ENCODE measurements at regions not wholly inside any gene's neighbourhood (a gene's known extent, or its start where the extent isn't known, plus 50 kb on each side); places are given as distances from the start of the nearest gene placed in this dataset.
A peak's percentile ranks its signal among the peaks of the same experiment; 100 is the strongest.

DNA sequence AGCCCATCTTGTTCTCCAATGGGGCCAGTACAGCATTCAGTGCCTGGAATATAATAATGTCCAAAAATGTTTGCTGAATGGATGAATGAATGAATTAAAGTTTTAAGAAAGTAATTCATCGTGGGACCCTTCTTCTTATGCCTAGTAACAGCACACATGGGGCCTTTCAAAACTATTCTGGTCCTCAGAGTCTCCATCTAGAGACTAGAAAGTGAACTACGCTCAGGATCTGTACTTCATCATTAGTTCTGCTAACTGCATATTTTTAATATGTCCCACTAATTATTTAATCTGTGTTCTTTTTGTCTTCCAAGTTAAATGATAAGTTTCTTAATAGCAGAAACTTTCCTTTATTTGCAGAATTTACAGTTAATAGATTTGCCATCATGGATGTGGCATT, 172.5 kb downstream of the SMAD2 start:
- in situ Hi-C loops (cut with MboI; ENCODE audit: low sequenced_read_pairs) = no loop called here
- peak; percentile 63; the same call in 1 of the 2 replicates for ATAC-seq (ENCODE audit: low read depth)
- H3K9ac ChIP-seq (ENCODE audit: low read depth, low read length) = no peak overlapping the region

More for the DNA sequence above, 172.5 kb downstream of the SMAD2 start:
- no peak overlapping the region for H4K5ac ChIP-seq (ENCODE audit: low read depth, low read length)
- H3K4me2 ChIP-seq (ENCODE audit: low read depth, low read length) = no peak overlapping the region
- no peak overlapping the region for H3K23ac ChIP-seq (ENCODE audit: low read depth, low read length)
- no peaks in the 10 kb centered on the region for H3K27me3 ChIP-seq (ENCODE audit: control insufficient read depth, insufficient read depth, low read length)
- H3K9me3 ChIP-seq (ENCODE audit: control insufficient read depth, insufficient read depth, low read length) = no peaks in the 10 kb centered on the region
- no peak for DNase-seq
- no peaks in the 10 kb centered on the region for H3K79me1 ChIP-seq (ENCODE audit: low read depth in 1 of 2, low read length in 2 of 2)
- H3K18ac ChIP-seq (ENCODE audit: low read depth, low read length) = no peak overlapping the region
- intact Hi-C loops (cut with micrococcal nuclease) = loop anchor here (5.0 kb wide), 1 partner anchor 476 kb away; no protein-coding TSS in a partner anchor
- WGBS, 2 experiments (ENCODE audit: extremely low coverage in 2 of 2, insufficient read length in 1 of 2) = no CpG with 5 or more reads among the region's 2 CpGs
- CTCF ChIA-PET = no interaction called here
- H4K20me1 ChIP-seq (ENCODE audit: insufficient read depth, low read length) = no peaks in the 10 kb centered on the region
- H3K56ac ChIP-seq (ENCODE audit: extremely low read depth, insufficient read depth, low read length) = no peak overlapping the region; the same call in 1 of the 2 replicates
- H2AFZ ChIP-seq (replicated peaks; ENCODE audit: low read length, poor library complexity) = no peak overlapping the region
- dilution Hi-C loops (cut with HindIII; ENCODE audit: low sequenced_read_pairs, unreplicated experiment) = no loop called here
- H3K4me1 ChIP-seq (ENCODE audit: control insufficient read depth, insufficient read depth, low read length) = no peaks in the 10 kb centered on the region
- POLR2A ChIA-PET (ENCODE audit: unreplicated experiment) = no interaction called here
- H3K4me3 ChIP-seq (ENCODE audit: insufficient read depth, low read depth, low read length) = no peak overlapping the region
- no peak overlapping the region for H3K27ac ChIP-seq (ENCODE audit: insufficient read depth, low read length)
- H2BK120ac ChIP-seq (ENCODE audit: low read depth, low read length) = no peak overlapping the region
- BruUV-seq (replicated peaks) = no TSS peak
- H3K9me1 ChIP-seq (ENCODE audit: insufficient read depth, low read length) = no peaks in the 10 kb centered on the region
- no peak overlapping the region for H2AK9ac ChIP-seq (replicated peaks; ENCODE audit: low read depth, low read length, poor library complexity)
- H4K91ac ChIP-seq (ENCODE audit: insufficient read depth, low read depth, low read length) = no peak overlapping the region
- H2BK15ac ChIP-seq (ENCODE audit: low read depth, low read length) = no peak overlapping the region
- H4K8ac ChIP-seq (ENCODE audit: low read depth in 2 of 2, low read length in 2 of 2) = no peak overlapping the region
- no peak overlapping the region for H2BK20ac ChIP-seq (ENCODE audit: low read depth, low read length)
- no peaks in the 10 kb centered on the region for H3K36me3 ChIP-seq (ENCODE audit: control insufficient read depth, insufficient read depth, low read length)
- TF ChIP-seq, protein P1, sequence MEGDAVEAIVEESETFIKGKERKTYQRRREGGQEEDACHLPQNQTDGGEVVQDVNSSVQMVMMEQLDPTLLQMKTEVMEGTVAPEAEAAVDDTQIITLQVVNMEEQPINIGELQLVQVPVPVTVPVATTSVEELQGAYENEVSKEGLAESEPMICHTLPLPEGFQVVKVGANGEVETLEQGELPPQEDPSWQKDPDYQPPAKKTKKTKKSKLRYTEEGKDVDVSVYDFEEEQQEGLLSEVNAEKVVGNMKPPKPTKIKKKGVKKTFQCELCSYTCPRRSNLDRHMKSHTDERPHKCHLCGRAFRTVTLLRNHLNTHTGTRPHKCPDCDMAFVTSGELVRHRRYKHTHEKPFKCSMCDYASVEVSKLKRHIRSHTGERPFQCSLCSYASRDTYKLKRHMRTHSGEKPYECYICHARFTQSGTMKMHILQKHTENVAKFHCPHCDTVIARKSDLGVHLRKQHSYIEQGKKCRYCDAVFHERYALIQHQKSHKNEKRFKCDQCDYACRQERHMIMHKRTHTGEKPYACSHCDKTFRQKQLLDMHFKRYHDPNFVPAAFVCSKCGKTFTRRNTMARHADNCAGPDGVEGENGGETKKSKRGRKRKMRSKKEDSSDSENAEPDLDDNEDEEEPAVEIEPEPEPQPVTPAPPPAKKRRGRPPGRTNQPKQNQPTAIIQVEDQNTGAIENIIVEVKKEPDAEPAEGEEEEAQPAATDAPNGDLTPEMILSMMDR (conservative IDR thresholded peaks at IDR 0.05; ENCODE audit: low read depth, low read length) = peak; percentile 27; the same call in 1 of the 2 replicates
- TF ChIP-seq RAD21 (IDR thresholded peaks at IDR 0.05; ENCODE audit: low read length) (no peak), BHLHE40 (IDR thresholded peaks at IDR 0.05; ENCODE audit: low read depth, low read length) (no peak)
- H2BK5ac ChIP-seq (ENCODE audit: low read depth, low read length, poor library complexity, severe bottlenecking) = no peak overlapping the region
- no peak overlapping the region for H3K14ac ChIP-seq (replicated peaks; ENCODE audit: low read depth, low read length)
- H3K4ac ChIP-seq (ENCODE audit: low read depth, low read length) = no peak overlapping the region
- no peak overlapping the region for H2AK5ac ChIP-seq (ENCODE audit: low read depth, low read length)
